Trophoblast cell (in vitro differentiated cells and primary cell): ENCODE measurements at regions not wholly inside any gene's neighbourhood (a gene's known extent, or its start where the extent isn't known, plus 50 kb on each side); places are given as distances from the start of the nearest gene placed in this dataset.

Experiments
- DNase-seq, 2 donors: peaks; one replicate each; pipeline ENCODE4 v3.0.0-alpha.2; 2016
- H2AFZ ChIP-seq: 2 replicates; pipeline ENCODE4 v1.6.1; 2013; ENCODE audit warnings: low read length, moderate library complexity, mild to moderate bottlenecking; ENCODE audit not compliant: insufficient read depth, poor library complexity
- H2AK5ac ChIP-seq: 2 replicates; pipeline ENCODE4 v1.6.1; 2013; ENCODE audit warnings: mild to moderate bottlenecking, low read length
- H2BK120ac ChIP-seq: 2 replicates; pipeline ENCODE4 v1.6.1; 2013; ENCODE audit warnings: low read length, mild to moderate bottlenecking, moderate library complexity; ENCODE audit not compliant: insufficient read depth, poor library complexity
- H2BK12ac ChIP-seq: 2 replicates; pipeline ENCODE4 v1.6.1; 2013; ENCODE audit warnings: mild to moderate bottlenecking, low read length, moderate library complexity
- H2BK5ac ChIP-seq: 2 replicates; pipeline ENCODE4 v1.6.1; 2013; ENCODE audit warnings: low read length, low read depth, moderate library complexity, mild to moderate bottlenecking; ENCODE audit not compliant: poor library complexity
- H3K14ac ChIP-seq: 2 replicates; pipeline ENCODE4 v1.6.1; 2013; ENCODE audit warnings: mild to moderate bottlenecking, low read length
- H3K18ac ChIP-seq: 2 replicates; pipeline ENCODE4 v1.6.1; 2013; ENCODE audit warnings: mild to moderate bottlenecking, low read length
- H3K23ac ChIP-seq: 2 replicates; pipeline ENCODE4 v1.6.1; 2013; ENCODE audit warnings: low read length
- H3K27ac ChIP-seq: 2 replicates; pipeline ENCODE4 v1.5.1; 2013; ENCODE audit warnings: low read depth, mild to moderate bottlenecking, inconsistent platforms, low read length, moderate library complexity
- H3K27me3 ChIP-seq: 2 replicates; pipeline ENCODE4 v1.6.1; 2013; ENCODE audit warnings: inconsistent platforms, mild to moderate bottlenecking, low read length, moderate library complexity; ENCODE audit not compliant: insufficient read depth
- H3K36me3 ChIP-seq, 2 experiments: 1 replicate in 1 of 2; 2 replicates in 1 of 2; pipeline ENCODE4 v1.6.1; 2013; ENCODE audit warnings: low read length in 2 of 2, mild to moderate bottlenecking in 2 of 2, moderate library complexity in 1 of 2; ENCODE audit not compliant: insufficient read depth in 2 of 2, control insufficient read depth in 1 of 2
- H3K4ac ChIP-seq: 2 replicates; pipeline ENCODE4 v1.6.1; 2013; ENCODE audit warnings: low read depth, mild to moderate bottlenecking, low read length, moderate library complexity
- H3K4me1 ChIP-seq, 2 experiments: 1 replicate in 1 of 2; 2 replicates in 1 of 2; pipeline ENCODE4 v1.6.1; 2013; ENCODE audit warnings: low read length in 2 of 2, mild to moderate bottlenecking in 2 of 2, moderate library complexity in 1 of 2; ENCODE audit not compliant: insufficient read depth in 2 of 2, control insufficient read depth in 1 of 2
- H3K4me2 ChIP-seq: 2 replicates; pipeline ENCODE4 v1.6.1; 2013; ENCODE audit warnings: inconsistent platforms, mild to moderate bottlenecking, low read length, moderate library complexity
- H3K4me3 ChIP-seq: 2 replicates; pipeline ENCODE4 v1.5.1; 2013; ENCODE audit warnings: mild to moderate bottlenecking, low read depth, low read length, inconsistent platforms
- H3K79me1 ChIP-seq: one replicate; pipeline ENCODE4 v1.6.1; 2013; ENCODE audit warnings: low read length
- H3K79me2 ChIP-seq: 2 replicates; pipeline ENCODE4 v1.6.1; 2013; ENCODE audit warnings: low read length, mild to moderate bottlenecking; ENCODE audit not compliant: control insufficient read depth, insufficient read depth, poor library complexity
- H3K9ac ChIP-seq: 2 replicates; pipeline ENCODE4 v1.6.1; 2013; ENCODE audit warnings: mild to moderate bottlenecking, low read length
- H3K9me3 ChIP-seq: 2 replicates; pipeline ENCODE4 v1.6.1; 2013; ENCODE audit warnings: low read depth, mild to moderate bottlenecking, control low read depth, inconsistent platforms, low read length; ENCODE audit not compliant: insufficient read depth
- H4K12ac ChIP-seq: 2 replicates; pipeline ENCODE4 v1.6.1; 2013; ENCODE audit warnings: low read depth, mild to moderate bottlenecking, low read length, moderate library complexity
- H4K8ac ChIP-seq: 2 replicates; pipeline ENCODE4 v1.6.1; 2013; ENCODE audit warnings: low read depth, mild to moderate bottlenecking, low read length, moderate library complexity
- H4K91ac ChIP-seq: one replicate; pipeline ENCODE4 v1.6.1; 2013; ENCODE audit warnings: low read depth, mild to moderate bottlenecking, low read length, moderate library complexity
- WGBS: extraction: QIAGEN DNeasy Blood & Tissue Kit; methylation state at CpG from one replicate; pipeline ENCODE4 v1.1.7; 2013; ENCODE audit warnings: missing lambda C conversion rate; ENCODE audit not compliant: insufficient read length, insufficient coverage; ENCODE audit errors: extremely low coverage; 5-methylcytosine and 5-hydroxymethylcytosine counted together

DNA sequence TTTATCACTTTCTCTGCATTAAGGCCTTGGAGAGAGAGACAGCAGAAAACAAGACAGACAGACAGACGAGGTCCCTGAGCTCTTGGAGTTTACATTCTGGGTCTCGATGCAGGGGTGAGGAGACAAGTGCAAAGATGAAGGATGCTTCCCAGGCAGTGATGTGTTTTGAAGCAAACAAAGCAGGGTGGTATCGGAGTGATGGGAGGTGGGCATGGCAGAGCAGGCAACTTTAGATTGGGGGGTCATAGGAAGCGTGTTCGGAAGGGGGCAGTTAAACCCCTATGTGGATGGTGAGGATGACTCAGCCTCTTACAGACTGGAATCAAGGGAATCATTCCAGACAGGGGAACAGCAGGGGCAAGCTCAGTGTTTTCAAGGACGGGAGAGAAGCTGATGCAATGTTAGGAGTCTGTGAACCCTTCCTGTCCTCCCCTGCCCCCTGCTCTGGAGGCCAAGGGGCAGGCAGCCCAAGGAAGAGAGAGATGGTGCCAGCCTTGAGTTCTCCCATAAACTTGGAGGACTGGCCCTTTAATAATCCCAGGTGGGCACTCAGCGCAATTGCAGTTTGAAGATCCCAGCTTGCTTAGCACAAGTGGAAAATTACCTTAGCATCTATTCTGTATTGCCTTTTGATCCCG is 180.2 kb downstream of the CHST1 start:
- Histone ChIP-seq H2BK120ac (no peak overlapping the region), H3K4me1 (no peaks in the 10 kb centered on the region), H3K14ac (no peak overlapping the region), H3K4me2 (no peak overlapping the region), H4K91ac (no peak overlapping the region), H3K9me3 (peaks cover 4% of the 10 kb centered on the region), H4K12ac (no peak overlapping the region), H3K9ac (no peak overlapping the region), H3K4me3 (no peak overlapping the region), H3K79me1 (no peaks in the 10 kb centered on the region), H3K27me3 (no peaks in the 10 kb centered on the region), H3K4ac (no peak overlapping the region), H3K18ac (no peak overlapping the region), H2BK5ac (no peak overlapping the region), H3K23ac (no peak overlapping the region), H4K8ac (no peak overlapping the region), H2AFZ (no peak overlapping the region), H3K79me2 (no peaks in the 10 kb centered on the region), H3K27ac (no peak overlapping the region), H3K36me3 (no peaks in the 10 kb centered on the region), H2BK12ac (no peak overlapping the region), H2AK5ac (no peak overlapping the region)
- no peak for DNase-seq
- WGBS = no CpG with 5 or more reads among the region's 8 CpGs

DNA sequence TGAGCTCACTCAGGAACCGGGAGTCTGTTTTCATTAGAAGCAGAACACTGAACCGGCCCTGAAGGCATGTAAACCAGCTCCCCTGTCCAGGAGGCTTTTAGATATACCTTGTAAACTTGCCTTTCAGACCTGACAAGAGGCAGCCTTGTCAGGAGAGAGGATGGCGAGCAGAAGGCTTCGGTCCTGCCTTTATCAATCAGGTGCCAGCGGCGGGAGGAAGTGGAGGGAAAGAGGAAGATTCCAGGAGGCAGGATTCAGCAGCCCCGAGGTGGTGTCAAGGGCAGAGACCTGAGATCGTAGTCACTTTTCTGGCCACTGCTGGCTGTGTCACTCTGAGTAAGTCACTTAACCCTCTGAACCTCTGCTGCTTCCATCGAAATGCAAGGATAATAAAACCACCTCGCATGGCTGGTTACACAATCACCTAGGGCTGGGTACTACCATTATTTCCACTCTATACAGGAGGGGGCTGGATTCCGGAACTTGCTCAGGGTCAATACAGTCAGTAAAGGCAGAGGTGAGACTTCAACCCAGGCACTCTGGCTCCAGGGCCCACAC is 181.0 kb downstream of the CHST1 start:
- H3K23ac ChIP-seq = no peak overlapping the region
- no peak overlapping the region for H3K4ac ChIP-seq
- H3K79me1 ChIP-seq = no peaks in the 10 kb centered on the region
- no peaks in the 10 kb centered on the region for H3K27me3 ChIP-seq
- H3K36me3 ChIP-seq = no peaks in the 10 kb centered on the region
- H4K91ac ChIP-seq = no peak overlapping the region
- no peak overlapping the region for H2AFZ ChIP-seq
- H3K14ac ChIP-seq = no peak overlapping the region
- H3K79me2 ChIP-seq = no peaks in the 10 kb centered on the region
- no peak overlapping the region for H2BK5ac ChIP-seq
- H3K9me3 ChIP-seq = peaks cover 4% of the 10 kb centered on the region
- no peak overlapping the region for H3K18ac ChIP-seq
- no peaks in the 10 kb centered on the region for H3K4me1 ChIP-seq
- no peak overlapping the region for H3K27ac ChIP-seq
- no peak overlapping the region for H3K9ac ChIP-seq
- no peak for DNase-seq
- H4K12ac ChIP-seq = no peak overlapping the region
- no peak overlapping the region for H2AK5ac ChIP-seq
- H2BK12ac ChIP-seq = no peak overlapping the region
- H4K8ac ChIP-seq = no peak overlapping the region
- WGBS = no CpG with 5 or more reads among the region's 11 CpGs
- H3K4me3 ChIP-seq = no peak overlapping the region
- H2BK120ac ChIP-seq = no peak overlapping the region
- H3K4me2 ChIP-seq = no peak overlapping the region

DNA sequence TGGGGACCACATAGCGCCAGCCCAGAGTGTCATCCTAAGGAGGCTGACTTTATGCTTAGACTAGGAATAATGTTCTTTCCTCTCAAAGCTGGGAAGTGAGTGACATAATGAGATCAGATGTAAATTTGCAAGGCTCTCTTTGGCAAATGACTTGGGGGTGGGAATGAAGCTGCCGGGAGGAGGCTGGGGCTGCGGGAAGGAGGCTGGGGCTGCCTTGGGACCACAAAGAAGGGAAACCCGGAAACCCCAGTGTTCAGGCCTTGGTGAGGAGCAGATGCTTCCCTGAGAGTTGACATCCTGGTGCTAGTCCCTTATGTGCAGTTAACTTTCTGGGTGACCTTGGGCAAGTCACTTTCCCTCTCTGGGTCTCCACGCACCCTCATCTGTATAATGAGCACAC is 182.0 kb downstream of the CHST1 start:
- H4K8ac ChIP-seq = no peak overlapping the region
- H3K14ac ChIP-seq = no peak overlapping the region
- no peaks in the 10 kb centered on the region for H3K79me2 ChIP-seq
- no peak overlapping the region for H3K27ac ChIP-seq
- H3K4me1 ChIP-seq = no peaks in the 10 kb centered on the region
- no peaks in the 10 kb centered on the region for H3K36me3 ChIP-seq
- no peaks in the 10 kb centered on the region for H3K79me1 ChIP-seq
- DNase-seq = no peak
- H2AK5ac ChIP-seq = no peak overlapping the region
- H3K4me2 ChIP-seq = no peak overlapping the region
- H3K4ac ChIP-seq = no peak overlapping the region
- H3K9me3 ChIP-seq = peaks cover 1% of the 10 kb centered on the region
- no peak overlapping the region for H2AFZ ChIP-seq
- no peak overlapping the region for H2BK120ac ChIP-seq
- H2BK12ac ChIP-seq = no peak overlapping the region
- no peak overlapping the region for H3K23ac ChIP-seq
- H3K9ac ChIP-seq = no peak overlapping the region
- H3K4me3 ChIP-seq = no peak overlapping the region
- WGBS = no CpG with 5 or more reads among the region's 5 CpGs
- H2BK5ac ChIP-seq = no peak overlapping the region
- H4K91ac ChIP-seq = no peak overlapping the region
- no peak overlapping the region for H4K12ac ChIP-seq
- H3K18ac ChIP-seq = no peak overlapping the region
- H3K27me3 ChIP-seq = no peaks in the 10 kb centered on the region

DNA sequence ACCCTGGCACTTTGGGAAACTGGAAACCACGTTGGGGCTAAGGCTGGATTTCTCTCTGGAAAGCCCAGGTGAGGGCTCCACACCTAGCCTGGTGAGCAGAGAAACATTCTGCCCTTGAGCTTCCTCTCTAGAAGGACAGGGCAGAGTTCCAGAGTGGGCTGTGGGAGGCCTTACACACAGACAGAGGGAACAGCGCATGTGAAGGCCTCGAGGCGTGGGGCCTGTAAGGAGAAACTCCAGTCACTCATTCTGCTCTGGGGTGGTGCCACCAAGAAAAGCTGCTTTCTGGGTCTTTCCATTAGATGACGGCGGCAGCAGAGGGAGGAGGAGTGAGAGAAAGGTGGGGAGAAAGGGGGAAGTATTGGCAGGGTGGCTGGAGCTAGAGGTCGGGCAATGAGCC is 183.1 kb downstream of the CHST1 start:
- H2BK12ac ChIP-seq = no peak overlapping the region
- H2AFZ ChIP-seq = no peak overlapping the region
- H3K79me2 ChIP-seq = no peaks in the 10 kb centered on the region
- H2BK5ac ChIP-seq = no peak overlapping the region
- no peak overlapping the region for H3K27ac ChIP-seq
- no peak overlapping the region for H3K9ac ChIP-seq
- H3K4me2 ChIP-seq = no peak overlapping the region
- H3K27me3 ChIP-seq = no peaks in the 10 kb centered on the region
- no peak overlapping the region for H3K14ac ChIP-seq
- WGBS = no CpG with 5 or more reads among the region's 7 CpGs
- no peak overlapping the region for H4K12ac ChIP-seq
- no peak overlapping the region for H3K4me3 ChIP-seq
- H3K4me1 ChIP-seq = no peaks in the 10 kb centered on the region
- H3K9me3 ChIP-seq = peaks cover 1% of the 10 kb centered on the region
- H4K91ac ChIP-seq = no peak overlapping the region
- H2BK120ac ChIP-seq = no peak overlapping the region
- H3K36me3 ChIP-seq = no peaks in the 10 kb centered on the region
- DNase-seq = no peak
- no peak overlapping the region for H3K18ac ChIP-seq
- no peaks in the 10 kb centered on the region for H3K79me1 ChIP-seq
- no peak overlapping the region for H3K23ac ChIP-seq
- H4K8ac ChIP-seq = no peak overlapping the region
- H3K4ac ChIP-seq = no peak overlapping the region
- H2AK5ac ChIP-seq = no peak overlapping the region
